ENCODE measurements at regions not wholly inside any gene's neighbourhood (a gene's known extent, or its start where the extent isn't known, plus 50 kb on each side); places are given as distances from the start of the nearest gene placed in this dataset.

- no peak overlapping the region for H3K4me3 ChIP-seq (ENCODE audit: low read depth, low read length)
- TF ChIP-seq POLR2A (IDR thresholded peaks at IDR 0.05; ENCODE audit: extremely low read depth, insufficient read length): no peak
- TF ChIP-seq MAX (IDR thresholded peaks at IDR 0.05; ENCODE audit: low read depth, low read length): no peak
- TF ChIP-seq MYC (IDR thresholded peaks at IDR 0.05; ENCODE audit: low read depth, low read length): no peak
- TF ChIP-seq, protein P1, sequence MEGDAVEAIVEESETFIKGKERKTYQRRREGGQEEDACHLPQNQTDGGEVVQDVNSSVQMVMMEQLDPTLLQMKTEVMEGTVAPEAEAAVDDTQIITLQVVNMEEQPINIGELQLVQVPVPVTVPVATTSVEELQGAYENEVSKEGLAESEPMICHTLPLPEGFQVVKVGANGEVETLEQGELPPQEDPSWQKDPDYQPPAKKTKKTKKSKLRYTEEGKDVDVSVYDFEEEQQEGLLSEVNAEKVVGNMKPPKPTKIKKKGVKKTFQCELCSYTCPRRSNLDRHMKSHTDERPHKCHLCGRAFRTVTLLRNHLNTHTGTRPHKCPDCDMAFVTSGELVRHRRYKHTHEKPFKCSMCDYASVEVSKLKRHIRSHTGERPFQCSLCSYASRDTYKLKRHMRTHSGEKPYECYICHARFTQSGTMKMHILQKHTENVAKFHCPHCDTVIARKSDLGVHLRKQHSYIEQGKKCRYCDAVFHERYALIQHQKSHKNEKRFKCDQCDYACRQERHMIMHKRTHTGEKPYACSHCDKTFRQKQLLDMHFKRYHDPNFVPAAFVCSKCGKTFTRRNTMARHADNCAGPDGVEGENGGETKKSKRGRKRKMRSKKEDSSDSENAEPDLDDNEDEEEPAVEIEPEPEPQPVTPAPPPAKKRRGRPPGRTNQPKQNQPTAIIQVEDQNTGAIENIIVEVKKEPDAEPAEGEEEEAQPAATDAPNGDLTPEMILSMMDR (IDR thresholded peaks at IDR 0.05; ENCODE audit: low read depth, low read length): no peak
- no peak for DNase-seq (ENCODE audit: low read depth)
These were observed 239.6 kb upstream of the ADAMTS5 start for GRCh38 chr21:27206368-27206982.

DNA sequence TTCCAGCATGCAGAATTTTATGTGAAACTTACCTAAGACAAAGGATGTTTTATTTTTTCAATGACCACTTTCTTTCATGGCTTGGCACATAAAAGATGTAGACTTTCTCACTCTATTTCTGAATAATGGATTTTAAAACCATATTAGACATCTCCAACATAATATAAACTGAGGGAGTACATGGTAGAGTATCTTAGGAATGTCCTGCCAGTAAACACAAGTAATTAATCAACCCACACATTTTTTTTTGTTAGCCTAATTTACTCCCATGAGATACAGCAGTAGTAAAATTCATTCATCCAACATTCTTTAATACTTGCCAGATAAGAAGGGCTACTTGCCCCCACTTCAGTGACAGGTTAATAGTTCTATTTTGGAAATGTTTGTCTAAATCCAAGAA lies 235.4 kb upstream of the ADAMTS5 start:
- no peak for DNase-seq (ENCODE audit: low read depth)
- no peak overlapping the region for H3K4me3 ChIP-seq (ENCODE audit: low read depth, low read length)
- TF ChIP-seq, protein P1 (IDR thresholded peaks at IDR 0.05; ENCODE audit: low read depth, low read length): no peak
- TF ChIP-seq POLR2A (IDR thresholded peaks at IDR 0.05; ENCODE audit: extremely low read depth, insufficient read length) (no peak), MYC (IDR thresholded peaks at IDR 0.05; ENCODE audit: low read depth, low read length) (no peak), MAX (IDR thresholded peaks at IDR 0.05; ENCODE audit: low read depth, low read length) (no peak)

GRCh38 chr21:27201197-27201596 lies 234.3 kb upstream of the ADAMTS5 start:
- DNase-seq (ENCODE audit: low read depth): no peak
- TF ChIP-seq POLR2A (IDR thresholded peaks at IDR 0.05; ENCODE audit: extremely low read depth, insufficient read length): no peak
- TF ChIP-seq MYC (IDR thresholded peaks at IDR 0.05; ENCODE audit: low read depth, low read length): no peak
- no peak for TF ChIP-seq MAX (IDR thresholded peaks at IDR 0.05; ENCODE audit: low read depth, low read length)
- no peak overlapping the region for H3K4me3 ChIP-seq (ENCODE audit: low read depth, low read length)

GRCh38 chr21:27196651-27197050 lies 229.8 kb upstream of the ADAMTS5 start:
- TF ChIP-seq MAX (IDR thresholded peaks at IDR 0.05; ENCODE audit: low read depth, low read length) (no peak), POLR2A (IDR thresholded peaks at IDR 0.05; ENCODE audit: extremely low read depth, insufficient read length) (no peak), MYC (IDR thresholded peaks at IDR 0.05; ENCODE audit: low read depth, low read length) (no peak)
- TF ChIP-seq, protein P1 (IDR thresholded peaks at IDR 0.05; ENCODE audit: low read depth, low read length): no peak
- no peak overlapping the region for H3K4me3 ChIP-seq (ENCODE audit: low read depth, low read length)
- DNase-seq (ENCODE audit: low read depth): no peak

- TF ChIP-seq MAX (IDR thresholded peaks at IDR 0.05; ENCODE audit: low read depth, low read length): no peak
- no peak for TF ChIP-seq POLR2A (IDR thresholded peaks at IDR 0.05; ENCODE audit: extremely low read depth, insufficient read length)
- TF ChIP-seq, protein P1 (IDR thresholded peaks at IDR 0.05; ENCODE audit: low read depth, low read length): no peak
- no peak for TF ChIP-seq MYC (IDR thresholded peaks at IDR 0.05; ENCODE audit: low read depth, low read length)
- no peak for DNase-seq (ENCODE audit: low read depth)
- no peak overlapping the region for H3K4me3 ChIP-seq (ENCODE audit: low read depth, low read length)
These were observed 225.5 kb upstream of the ADAMTS5 start for GRCh38 chr21:27192281-27192949.

- TF ChIP-seq, protein P1 (IDR thresholded peaks at IDR 0.05; ENCODE audit: low read depth, low read length): no peak
- no peak for TF ChIP-seq POLR2A (IDR thresholded peaks at IDR 0.05; ENCODE audit: extremely low read depth, insufficient read length)
- TF ChIP-seq MYC (IDR thresholded peaks at IDR 0.05; ENCODE audit: low read depth, low read length): no peak
- no peak for TF ChIP-seq MAX (IDR thresholded peaks at IDR 0.05; ENCODE audit: low read depth, low read length)
- no peak for DNase-seq (ENCODE audit: low read depth)
- H3K4me3 ChIP-seq (ENCODE audit: low read depth, low read length): no peak overlapping the region
These were observed 223.7 kb upstream of the ADAMTS5 start for GRCh38 chr21:27190601-27191000.

Measured in NB4 (cell line).